B cell (primary cell): ENCODE measurements at regions not wholly inside any gene's neighbourhood (a gene's known extent, or its start where the extent isn't known, plus 50 kb on each side); places are given as distances from the start of the nearest gene placed in this dataset.

Source experiments
- ATAC-seq: fragments of 200-7000 bp; cut with Tn5 transposase; one replicate; pipeline ENCODE4 v1.10.0; 2021; ENCODE audit warnings: low read depth, mild to moderate bottlenecking, moderate number of reproducible peaks, moderate library complexity
- CTCF ChIA-PET: fragments of 350-600 bp; sonication (Branson Sonifier 250); formaldehyde crosslinking; loops from one replicate; lab custom pipeline; 2021; ENCODE audit warnings: antibody characterized with exemption, inconsistent platforms; lab: Charles Lee
- POLR2A ChIA-PET: fragments of 350-600 bp; sonication (Branson Sonifier 250); formaldehyde crosslinking; loops from one replicate; lab custom pipeline; 2021; ENCODE audit warnings: antibody characterized with exemption; lab: Charles Lee
- DNase-seq: peaks from one replicate; pipeline ENCODE4 v3.0.0; 2013
- H2AFZ ChIP-seq: 2 replicates; pipeline ENCODE4 v1.6.1; 2012; ENCODE audit warnings: mild to moderate bottlenecking, low read depth, low read length; ENCODE audit not compliant: insufficient read depth, poor library complexity, severe bottlenecking
- H3K27ac ChIP-seq, 2 donors: 1 replicate in 1 of 2; 2 replicates in 1 of 2; pipeline ENCODE4 v1.5.1; 2012 to 2013; ENCODE audit warnings: low read length in 2 of 2, mild to moderate bottlenecking in 2 of 2, moderate library complexity in 1 of 2
- H3K27me3 ChIP-seq, 4 experiments: fragments of 200-600 bp in 1 of 4; sonication (generic) in 1 of 4; replicated peaks in 1 of 4; 1 replicate in 2 of 4; 2 replicates in 2 of 4; pipeline versions ENCODE4 v1.6.1 to v1.7.0; 2013 to 2016; ENCODE audit warnings: low read length in 3 of 4, mild to moderate bottlenecking in 2 of 4, mixed read lengths in 1 of 4, moderate library complexity in 1 of 4; ENCODE audit not compliant: insufficient read depth in 4 of 4, control insufficient read depth in 3 of 4; ENCODE audit errors: control extremely low read depth in 1 of 4
- H3K36me3 ChIP-seq, 2 experiments: replicated peaks in 1 of 2; 1 replicate in 1 of 2; 2 replicates in 1 of 2; pipeline versions ENCODE4 v1.6.1 to v1.7.1; 2013; ENCODE audit warnings: low read length in 1 of 2; ENCODE audit not compliant: insufficient read depth in 2 of 2, control insufficient read depth in 1 of 2; ENCODE audit errors: control extremely low read depth in 1 of 2, extremely low read depth in 1 of 2
- H3K4me1 ChIP-seq, 2 donors: fragments of 200-600 bp in 1 of 2; sonication (generic) in 1 of 2; 1 replicate in 1 of 2; 2 replicates in 1 of 2; pipeline versions ENCODE4 v1.5.1 to v1.6.1; 2013 to 2017; ENCODE audit warnings: low read length in 2 of 2; ENCODE audit not compliant: control insufficient read depth in 2 of 2, insufficient read depth in 2 of 2
- H3K4me2 ChIP-seq: replicated peaks from 2 replicates; pipeline ENCODE3; 2012; ENCODE audit warnings: mild to moderate bottlenecking, low read depth, low read length; ENCODE audit not compliant: poor library complexity, severe bottlenecking
- H3K4me3 ChIP-seq, 5 experiments: fragments of 200-600 bp in 1 of 5; sonication (generic) in 1 of 5; 1 replicate in 3 of 5; 2 replicates in 2 of 5; pipeline versions ENCODE4 v1.5.1 to v1.7.0; 2011 to 2016; ENCODE audit warnings: low read length in 4 of 5, mild to moderate bottlenecking in 4 of 5, low read depth in 2 of 5, control low read depth in 1 of 5, moderate library complexity in 1 of 5; ENCODE audit not compliant: insufficient read depth in 1 of 5; ENCODE audit errors: control extremely low read depth in 1 of 5, extremely low read depth in 1 of 5
- H3K79me2 ChIP-seq: fragments of 200-600 bp; sonication (generic); one replicate; pipeline ENCODE4 v1.6.0; 2016; ENCODE audit warnings: low read length; ENCODE audit not compliant: control insufficient read depth, insufficient read depth
- H3K9ac ChIP-seq: fragments of 200-600 bp; sonication (generic); 2 replicates; pipeline ENCODE4 v1.6.1; 2017; ENCODE audit warnings: mild to moderate bottlenecking, low read length, moderate library complexity
- H3K9me3 ChIP-seq, 3 donors: one replicate each; pipeline versions ENCODE4 v1.6.1 to v1.7.1; 2013; ENCODE audit warnings: low read length in 2 of 3; ENCODE audit not compliant: control insufficient read depth in 2 of 3, insufficient read depth in 1 of 3; ENCODE audit errors: control extremely low read depth in 1 of 3
- H4K20me1 ChIP-seq: 2 replicates; pipeline ENCODE4 v1.6.0; 2012; ENCODE audit warnings: mild to moderate bottlenecking, low read length; ENCODE audit not compliant: insufficient read depth, control insufficient read depth, poor library complexity, severe bottlenecking
- H3K27ac Mint-ChIP-seq: one replicate; pipeline ENCODE4 v1.8.0; 2021; ENCODE audit warnings: mixed read lengths
- H3K27me3 Mint-ChIP-seq: one replicate; pipeline ENCODE4 v1.8.0; 2021; ENCODE audit warnings: mixed read lengths
- H3K4me1 Mint-ChIP-seq: one replicate; pipeline ENCODE4 v1.8.0; 2021; ENCODE audit warnings: mixed read lengths
- H3K4me3 Mint-ChIP-seq: one replicate; pipeline ENCODE4 v1.8.0; 2021; ENCODE audit warnings: mixed read lengths
- H3K9me3 Mint-ChIP-seq: one replicate; pipeline ENCODE4 v1.8.0; 2022; ENCODE audit warnings: mixed read lengths; ENCODE audit not compliant: insufficient read depth
- EZH2 ChIP-seq: IDR thresholded peaks from 2 replicates; pipeline ENCODE4 v1.6.1; 2012; ENCODE audit warnings: borderline replicate concordance, low read depth, mild to moderate bottlenecking, moderate library complexity, low read length; ENCODE audit not compliant: insufficient read depth, poor library complexity, severe bottlenecking
- WGBS: methylation state at CpG from one replicate; pipeline ENCODE4 v1.1.5; 2013; ENCODE audit warnings: missing lambda C conversion rate; ENCODE audit not compliant: insufficient coverage; 5-methylcytosine and 5-hydroxymethylcytosine counted together
- intact Hi-C: fragments of 100-400 bp; cut with micrococcal nuclease; formaldehyde crosslinking; loops from one replicate; pipeline ENCODE4 v1.10.0; 2022
- TF ChIP-seq, protein P1 (sequence below): fragments of 200-600 bp; IDR thresholded peaks from one replicate; pipeline ENCODE4 v1.8.0; 2022; ENCODE audit warnings: antibody characterized with exemption, mild to moderate bottlenecking

DNA sequence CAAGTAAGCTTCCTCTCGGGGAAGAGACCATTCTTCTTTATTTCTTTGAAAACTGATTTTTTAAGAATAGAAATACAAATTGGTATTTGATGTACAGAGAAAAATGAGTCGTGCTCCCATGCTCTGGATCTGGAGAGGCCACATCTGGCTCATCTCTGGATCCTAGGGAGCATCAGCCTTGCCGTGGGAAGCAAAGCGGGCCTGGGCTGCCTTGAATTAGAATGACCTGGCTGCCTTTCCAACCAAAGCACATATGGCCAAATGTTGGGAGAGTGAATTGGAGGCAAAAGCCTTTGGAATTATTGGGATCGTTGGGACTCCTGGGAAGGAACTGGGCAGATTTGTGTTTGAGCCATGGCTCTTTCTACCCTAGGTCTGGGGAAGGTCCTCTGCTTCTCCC is 80.0 kb downstream of the SLC25A47 start:
- 100% methylated on average over 4 of the region's 5 CpGs for WGBS
- Histone ChIP-seq H3K9me3 (no peaks in the 10 kb centered on the region), H3K9ac (no peak overlapping the region), H3K4me3 (no peak overlapping the region), H3K36me3 (no peaks in the 10 kb centered on the region), H3K4me1 (peaks cover 8 to 12% of the 10 kb centered on the region in 2 donors), H3K27ac (no peak overlapping the region), H2AFZ (no peak overlapping the region), H3K79me2 (no peaks in the 10 kb centered on the region), H3K4me2 (no peak overlapping the region), H3K27me3 (no peaks in the 10 kb centered on the region), H4K20me1 (no peaks in the 10 kb centered on the region)
- Mint-ChIP-seq H3K9me3 (no peaks in the 10 kb centered on the region), H3K4me1 (peaks cover 12% of the 10 kb centered on the region), H3K27ac (no peak overlapping the region), H3K27me3 (no peaks in the 10 kb centered on the region), H3K4me3 (no peak overlapping the region)
- CTCF ChIA-PET, result no interaction called here
- POLR2A ChIA-PET, result no interaction called here
- TF ChIP-seq EZH2, result no peak
- TF ChIP-seq, protein P1, sequence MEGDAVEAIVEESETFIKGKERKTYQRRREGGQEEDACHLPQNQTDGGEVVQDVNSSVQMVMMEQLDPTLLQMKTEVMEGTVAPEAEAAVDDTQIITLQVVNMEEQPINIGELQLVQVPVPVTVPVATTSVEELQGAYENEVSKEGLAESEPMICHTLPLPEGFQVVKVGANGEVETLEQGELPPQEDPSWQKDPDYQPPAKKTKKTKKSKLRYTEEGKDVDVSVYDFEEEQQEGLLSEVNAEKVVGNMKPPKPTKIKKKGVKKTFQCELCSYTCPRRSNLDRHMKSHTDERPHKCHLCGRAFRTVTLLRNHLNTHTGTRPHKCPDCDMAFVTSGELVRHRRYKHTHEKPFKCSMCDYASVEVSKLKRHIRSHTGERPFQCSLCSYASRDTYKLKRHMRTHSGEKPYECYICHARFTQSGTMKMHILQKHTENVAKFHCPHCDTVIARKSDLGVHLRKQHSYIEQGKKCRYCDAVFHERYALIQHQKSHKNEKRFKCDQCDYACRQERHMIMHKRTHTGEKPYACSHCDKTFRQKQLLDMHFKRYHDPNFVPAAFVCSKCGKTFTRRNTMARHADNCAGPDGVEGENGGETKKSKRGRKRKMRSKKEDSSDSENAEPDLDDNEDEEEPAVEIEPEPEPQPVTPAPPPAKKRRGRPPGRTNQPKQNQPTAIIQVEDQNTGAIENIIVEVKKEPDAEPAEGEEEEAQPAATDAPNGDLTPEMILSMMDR, result no peak
- DNase-seq (no peak), ATAC-seq (no peak)
- intact Hi-C loops, result no loop called here

DNA sequence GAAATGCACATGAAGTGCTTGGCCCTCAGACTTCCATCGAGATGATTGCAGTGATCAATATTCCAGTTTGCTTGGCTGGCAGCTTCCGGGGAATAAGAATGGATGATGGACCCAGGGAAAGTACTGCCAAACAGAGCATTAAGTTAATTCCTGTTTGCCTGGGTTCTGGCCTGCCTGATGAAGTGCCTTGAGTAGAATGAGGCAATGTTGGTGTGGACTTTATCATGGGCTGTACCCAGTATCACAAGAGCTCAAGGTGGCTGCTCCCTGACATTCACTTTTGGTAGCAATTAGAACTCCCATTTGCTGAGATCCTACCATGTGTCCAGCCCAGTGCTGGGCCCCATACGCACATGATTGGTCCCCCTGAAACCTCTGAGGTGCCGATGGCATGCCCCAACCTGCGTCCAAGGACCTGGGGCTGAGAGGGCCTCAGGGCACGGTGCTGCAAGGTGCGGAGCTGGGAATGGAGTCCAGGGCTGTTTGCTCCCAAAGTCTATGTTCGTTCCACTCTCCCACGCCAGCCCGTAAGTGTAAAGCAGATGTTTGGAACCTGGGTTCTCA is 80.7 kb downstream of the SLC25A47 start:
- H2AFZ ChIP-seq, result no peak overlapping the region
- no peak overlapping the region for H3K4me2 ChIP-seq
- no peak overlapping the region for H3K27ac ChIP-seq
- H3K4me3 ChIP-seq, result no peak overlapping the region
- ATAC-seq, result no peak
- no peak overlapping the region for H3K9ac ChIP-seq
- Mint-ChIP-seq H3K27me3 (no peaks in the 10 kb centered on the region), H3K9me3 (no peaks in the 10 kb centered on the region), H3K4me1 (peaks cover 12% of the 10 kb centered on the region), H3K4me3 (no peak overlapping the region), H3K27ac (no peak overlapping the region)
- H3K27me3 ChIP-seq, result no peaks in the 10 kb centered on the region
- H3K36me3 ChIP-seq, result no peaks in the 10 kb centered on the region
- H3K79me2 ChIP-seq, result no peaks in the 10 kb centered on the region
- ChIA-PET CTCF (interaction anchor here (0.6 kb wide), 1 partner anchor 26 kb away, joined by 3 read pairs; no protein-coding TSS in a partner anchor), POLR2A (no interaction called here)
- intact Hi-C loops, result no loop called here
- H3K4me1 ChIP-seq, result peaks cover 8 to 12% of the 10 kb centered on the region in 2 donors
- no peaks in the 10 kb centered on the region for H4K20me1 ChIP-seq
- TF ChIP-seq, protein P1, result no peak
- no peak for TF ChIP-seq EZH2
- no peaks in the 10 kb centered on the region for H3K9me3 ChIP-seq
- WGBS, result over 99% methylated on average over 10 of the region's 10 CpGs
- DNase-seq, result no peak
